AG10803 (cell line): ENCODE measurements at regions not wholly inside any gene's neighbourhood (a gene's known extent, or its start where the extent isn't known, plus 50 kb on each side); places are given as distances from the start of the nearest gene placed in this dataset.
A peak's percentile ranks its signal among the peaks of the same experiment; 100 is the strongest.

Source experiments
- DNase-seq: peaks from one replicate; pipeline ENCODE4 v3.0.0; 2010; ENCODE audit warnings: low read depth
- H3K4me3 ChIP-seq: 2 replicates; pipeline ENCODE4 v1.5.1; 2011; ENCODE audit warnings: mild to moderate bottlenecking, low read length, control low read depth
- CTCF ChIP-seq: conservative IDR thresholded peaks from 2 replicates; pipeline ENCODE4 v1.5.1; 2011; ENCODE audit warnings: mild to moderate bottlenecking, low read length, control low read depth, inconsistent platforms

GRCh38 chr7:68313806-68314205, 1284.5 kb upstream of the AUTS2 start:
- TF ChIP-seq CTCF = no peak
- DNase-seq = no peak
- no peak overlapping the region for H3K4me3 ChIP-seq

GRCh38 chr7:68314208-68314607, 1284.1 kb upstream of the AUTS2 start:
- no peak for TF ChIP-seq CTCF
- H3K4me3 ChIP-seq = no peak overlapping the region
- no peak for DNase-seq

GRCh38 chr7:68317476-68317875, 1280.8 kb upstream of the AUTS2 start:
- no peak for DNase-seq
- no peak for TF ChIP-seq CTCF
- H3K4me3 ChIP-seq = no peak overlapping the region

GRCh38 chr7:68319061-68319460, 1279.2 kb upstream of the AUTS2 start:
- DNase-seq = no peak
- no peak for TF ChIP-seq CTCF
- H3K4me3 ChIP-seq = no peak overlapping the region

- no peak overlapping the region for H3K4me3 ChIP-seq
- TF ChIP-seq CTCF = no peak
- DNase-seq = peak; percentile 15
Observed at GRCh38 chr7:68321076-68321639, 1277.1 kb upstream of the AUTS2 start.

- no peak overlapping the region for H3K4me3 ChIP-seq
- no peak for TF ChIP-seq CTCF
- DNase-seq = peak; percentile 19
Observed at GRCh38 chr7:68321776-68322496, 1276.3 kb upstream of the AUTS2 start.

- TF ChIP-seq CTCF = no peak
Observed at GRCh38 chr7:68324621-68325020, 1273.7 kb upstream of the AUTS2 start.

More at GRCh38 chr7:68324621-68325020, 1273.7 kb upstream of the AUTS2 start:
- DNase-seq = no peak
- H3K4me3 ChIP-seq = no peak overlapping the region
